Stromal cell of bone marrow (primary cell): ENCODE measurements at regions not wholly inside any gene's neighbourhood (a gene's known extent, or its start where the extent isn't known, plus 50 kb on each side); places are given as distances from the start of the nearest gene placed in this dataset.
A peak's percentile ranks its signal among the peaks of the same experiment; 100 is the strongest.

Experiments
- DNase-seq: peaks from one replicate; pipeline ENCODE4 v3.0.0-alpha.2; 2012; ENCODE audit warnings: low read depth

- DNase-seq = no peak
These were observed 50.4 kb upstream of the KDR start for GRCh38 chr4:55175779-55176231.

GRCh38 chr4:55176497-55176896 is 51.1 kb upstream of the KDR start:
- no peak for DNase-seq

- DNase-seq = no peak
These were observed 52.1 kb upstream of the KDR start for GRCh38 chr4:55177461-55177860.

GRCh38 chr4:55178226-55179005 is 53.0 kb upstream of the KDR start:
- no peak for DNase-seq

GRCh38 chr4:55181010-55182005 is 55.9 kb upstream of the KDR start:
- no peak for DNase-seq

GRCh38 chr4:55183926-55184599 is 58.7 kb upstream of the KDR start:
- peak; percentile 77 for DNase-seq

GRCh38 chr4:55184600-55185523 is 59.5 kb upstream of the KDR start:
- peak; percentile 36 for DNase-seq

- no peak for DNase-seq
These were observed 60.7 kb upstream of the KDR start for GRCh38 chr4:55186123-55186522.

GRCh38 chr4:55186700-55187099 is 61.3 kb upstream of the KDR start:
- no peak for DNase-seq

- DNase-seq = no peak
These were observed 88.8 kb upstream of the KDR start for GRCh38 chr4:55214172-55214571.

- no peak for DNase-seq
These were observed 89.7 kb upstream of the KDR start for GRCh38 chr4:55215087-55215486.

- no peak for DNase-seq
These were observed 91.7 kb upstream of the KDR start for GRCh38 chr4:55216863-55217635.

GRCh38 chr4:55218041-55218440 is 92.6 kb upstream of the KDR start:
- DNase-seq = no peak

- no peak for DNase-seq
These were observed 108.2 kb upstream of the SRD5A3 start for GRCh38 chr4:55237839-55238238.

GRCh38 chr4:55238407-55238806 is 107.6 kb upstream of the SRD5A3 start:
- DNase-seq = no peak

- DNase-seq = no peak
These were observed 104.6 kb upstream of the SRD5A3 start for GRCh38 chr4:55241461-55241860.

GRCh38 chr4:55242506-55242905 is 103.5 kb upstream of the SRD5A3 start:
- DNase-seq = no peak

GRCh38 chr4:55247521-55247920 is 98.5 kb upstream of the SRD5A3 start:
- no peak for DNase-seq

- DNase-seq = no peak
These were observed 97.3 kb upstream of the SRD5A3 start for GRCh38 chr4:55248756-55249155.

GRCh38 chr4:55249476-55249875 is 96.6 kb upstream of the SRD5A3 start:
- DNase-seq = no peak
